Midbrain (tissue), 1 donor: ENCODE measurements at regions not wholly inside any gene's neighbourhood (a gene's known extent, or its start where the extent isn't known, plus 50 kb on each side); places are given as distances from the start of the nearest gene placed in this dataset.

ENCODE experiments used
- DNase-seq: peaks from one replicate; lab custom pipeline; 2025; lab: John Stamatoyannopoulos, UW

DNA sequence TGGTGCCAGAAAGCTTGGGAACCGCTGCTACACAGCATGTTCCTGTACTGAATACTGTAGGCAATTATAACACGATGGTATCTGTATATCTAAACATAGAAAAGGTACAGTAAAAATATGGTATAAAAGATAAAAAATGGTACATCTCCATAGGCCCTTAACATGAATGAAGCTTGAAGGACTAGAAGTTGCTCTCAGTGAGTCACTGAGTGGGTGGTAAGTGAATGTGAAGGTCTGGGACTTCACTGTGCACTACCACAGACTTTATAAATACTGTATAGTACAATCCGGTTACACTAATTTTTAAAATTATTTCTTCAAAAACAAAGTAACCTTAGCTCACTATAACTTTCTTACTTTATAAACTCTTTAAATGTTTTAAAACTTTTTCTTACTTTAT is 819.9 kb upstream of the GRAMD2B start:
- DNase-seq = no peak

- no peak for DNase-seq
These were observed 819.1 kb upstream of the GRAMD2B start for GRCh38 chr5:125604104-125604503.

GRCh38 chr5:125607018-125607417 is 816.2 kb upstream of the GRAMD2B start:
- no peak for DNase-seq

DNA sequence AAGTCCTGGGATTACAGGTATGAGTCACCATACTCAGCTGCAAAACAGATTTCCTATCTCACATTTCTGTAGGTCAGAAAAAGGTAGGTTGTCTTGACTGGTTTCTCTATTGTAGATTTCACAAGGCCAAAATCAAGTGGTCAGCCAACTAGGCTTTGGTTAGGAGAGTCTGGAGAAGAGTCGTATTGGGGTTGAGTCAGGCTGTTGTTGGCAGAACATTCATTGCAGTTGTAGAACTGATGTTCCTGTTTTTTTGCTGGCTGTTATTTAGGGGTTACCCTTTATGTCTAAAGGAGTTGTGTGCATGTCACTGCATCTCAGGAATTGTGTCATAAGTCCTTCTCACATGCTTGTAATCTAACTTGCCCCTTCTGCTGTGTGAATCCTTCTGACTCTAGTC is 814.2 kb upstream of the GRAMD2B start:
- DNase-seq = no peak

- DNase-seq = no peak
These were observed 812.3 kb upstream of the GRAMD2B start for GRCh38 chr5:125610892-125611291.

DNA sequence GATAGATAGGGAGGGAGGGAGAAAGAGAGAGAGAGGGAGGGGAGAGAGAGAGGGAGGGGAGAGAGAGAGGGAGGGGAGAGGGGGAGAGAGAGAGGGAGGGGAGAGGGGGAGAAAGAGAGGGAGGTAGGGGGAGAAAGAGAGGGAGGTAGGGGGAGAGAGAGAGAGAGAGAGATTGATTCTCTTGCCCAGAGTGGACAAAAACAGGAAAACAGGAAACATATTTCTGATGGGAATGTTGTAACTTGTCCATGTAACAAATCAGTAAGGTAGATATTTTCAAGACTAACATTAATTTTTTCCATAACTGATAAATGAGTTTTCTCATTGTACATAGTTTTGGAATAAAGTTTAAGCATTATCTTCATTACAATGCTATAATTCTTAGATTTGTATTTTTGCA is 811.7 kb upstream of the GRAMD2B start:
- no peak for DNase-seq

- DNase-seq = no peak
These were observed 811.0 kb upstream of the GRAMD2B start for GRCh38 chr5:125612181-125612721.

DNA sequence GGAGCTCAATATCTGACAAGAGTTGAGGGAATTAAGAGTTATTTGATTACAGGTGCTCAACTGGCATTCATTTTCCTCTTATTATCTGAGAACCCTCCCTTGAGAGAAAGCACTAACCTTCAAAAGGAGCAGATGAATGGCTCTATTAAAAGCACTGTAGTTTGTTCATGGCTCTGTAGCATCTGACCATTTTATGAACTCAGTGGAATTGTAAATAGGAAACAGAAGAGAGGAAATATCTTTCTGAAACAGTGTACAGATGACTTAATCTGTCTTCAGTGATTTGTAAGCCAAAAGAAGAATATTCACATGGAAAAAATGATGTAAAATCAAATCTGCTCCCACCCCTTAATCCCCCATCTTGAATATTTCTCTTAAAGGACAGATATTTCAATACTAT is 810.4 kb upstream of the GRAMD2B start:
- no peak for DNase-seq

- no peak for DNase-seq
These were observed 793.0 kb upstream of the GRAMD2B start for GRCh38 chr5:125630237-125630636.

GRCh38 chr5:125633523-125633922 is 789.7 kb upstream of the GRAMD2B start:
- no peak for DNase-seq

DNA sequence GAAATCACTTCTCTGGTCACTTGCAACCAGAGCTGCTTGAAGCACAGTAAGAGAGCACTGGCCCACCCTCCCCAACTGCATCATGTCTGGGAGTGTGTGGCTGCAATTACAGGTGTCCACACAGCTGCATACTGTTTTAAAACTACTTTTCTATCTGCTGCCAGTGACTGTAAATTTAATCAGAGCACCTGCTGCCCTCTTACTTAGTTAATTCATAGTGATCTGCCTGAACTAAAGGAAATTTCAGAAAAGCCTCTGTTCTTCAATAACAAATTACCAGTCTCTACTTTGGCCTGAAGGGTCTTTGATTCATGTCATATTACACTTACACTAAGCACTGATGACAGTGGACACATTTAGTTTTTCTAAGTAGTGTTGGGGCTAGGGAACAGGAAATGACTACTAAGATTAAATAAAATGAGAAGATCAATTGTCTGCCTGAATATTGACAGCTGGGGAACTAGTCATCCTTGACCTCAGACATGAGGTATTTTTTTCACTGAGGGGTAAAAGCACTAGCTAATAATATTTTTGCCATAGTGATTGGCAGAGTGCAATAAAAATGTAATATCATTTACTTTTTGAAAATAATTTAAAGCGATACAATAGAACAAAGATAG is 788.9 kb upstream of the GRAMD2B start:
- DNase-seq = no peak

GRCh38 chr5:125639858-125640257 is 783.4 kb upstream of the GRAMD2B start:
- no peak for DNase-seq

GRCh38 chr5:125652761-125653160 is 770.4 kb upstream of the GRAMD2B start:
- no peak for DNase-seq

DNA sequence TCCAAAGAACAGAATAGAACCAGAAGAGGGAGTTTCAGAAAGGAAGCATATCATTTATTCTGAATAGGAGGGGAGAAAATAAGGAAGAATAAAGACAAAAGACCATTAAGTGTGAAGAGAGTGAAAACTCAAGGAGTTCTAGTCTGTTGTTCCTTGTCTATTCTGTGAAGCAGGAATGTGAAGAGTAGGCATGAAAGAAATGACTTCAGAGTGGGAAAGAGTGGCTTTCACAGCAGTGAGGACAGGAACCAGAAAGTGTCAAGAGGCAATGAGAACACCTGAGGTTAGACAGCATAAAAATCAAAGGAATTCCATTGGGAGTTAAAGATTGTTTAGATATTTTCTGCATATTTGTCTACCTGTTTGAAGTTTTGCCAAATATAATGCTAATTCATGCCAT is 768.8 kb upstream of the GRAMD2B start:
- DNase-seq = no peak

DNA sequence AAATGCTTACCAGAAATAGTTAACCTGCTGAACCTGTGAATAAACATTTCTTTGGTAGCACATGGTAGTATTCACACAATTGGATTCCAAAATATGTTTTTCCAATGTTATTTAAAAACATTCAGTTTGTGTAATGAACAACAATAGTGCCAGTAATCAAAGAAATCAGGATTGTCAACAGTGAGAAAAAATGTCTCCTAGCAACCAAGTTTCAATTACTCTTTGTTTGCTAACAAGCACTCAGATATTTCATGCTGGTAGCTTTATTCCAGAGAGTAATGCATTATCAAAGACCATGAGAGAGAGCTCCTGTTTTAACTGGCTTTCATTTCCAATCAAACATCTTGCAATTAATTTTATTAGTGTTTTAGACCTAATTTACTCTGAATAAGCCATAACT is 768.1 kb upstream of the GRAMD2B start:
- DNase-seq = peak; percentile 51

- DNase-seq = no peak
These were observed 765.3 kb upstream of the GRAMD2B start for GRCh38 chr5:125657936-125658335.

DNA sequence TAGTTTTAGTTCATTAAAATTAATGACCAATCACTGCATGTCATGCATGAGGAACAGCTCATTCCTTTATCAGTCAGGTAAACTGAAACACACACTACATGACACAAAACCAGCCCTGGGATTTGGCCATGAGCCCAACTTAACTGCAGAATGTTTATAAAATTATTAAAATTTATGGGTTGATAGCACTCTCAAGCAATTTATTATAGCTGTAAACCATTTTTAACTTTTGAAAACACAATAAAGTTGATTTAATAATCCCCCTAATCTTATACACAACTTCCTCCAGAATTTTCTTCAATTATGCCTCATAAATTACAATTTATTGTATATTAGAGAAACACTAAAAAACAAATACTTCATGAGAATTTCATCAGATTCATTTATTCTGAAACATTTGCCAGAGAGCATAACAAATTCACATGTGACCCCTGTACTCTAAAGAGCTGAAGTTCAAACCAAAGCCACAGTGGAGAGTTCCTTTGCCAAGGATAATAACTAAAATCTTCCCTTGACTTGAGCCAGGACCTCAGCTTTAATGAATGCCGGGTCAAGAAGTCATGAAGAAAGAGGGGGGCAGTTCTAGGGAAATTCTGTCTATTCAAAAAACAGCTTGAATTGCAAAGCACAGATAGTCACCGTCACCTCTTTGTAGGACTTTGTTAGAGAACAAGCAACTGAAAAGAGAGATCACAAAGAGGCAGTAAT is 763.7 kb upstream of the GRAMD2B start:
- DNase-seq = no peak

DNA sequence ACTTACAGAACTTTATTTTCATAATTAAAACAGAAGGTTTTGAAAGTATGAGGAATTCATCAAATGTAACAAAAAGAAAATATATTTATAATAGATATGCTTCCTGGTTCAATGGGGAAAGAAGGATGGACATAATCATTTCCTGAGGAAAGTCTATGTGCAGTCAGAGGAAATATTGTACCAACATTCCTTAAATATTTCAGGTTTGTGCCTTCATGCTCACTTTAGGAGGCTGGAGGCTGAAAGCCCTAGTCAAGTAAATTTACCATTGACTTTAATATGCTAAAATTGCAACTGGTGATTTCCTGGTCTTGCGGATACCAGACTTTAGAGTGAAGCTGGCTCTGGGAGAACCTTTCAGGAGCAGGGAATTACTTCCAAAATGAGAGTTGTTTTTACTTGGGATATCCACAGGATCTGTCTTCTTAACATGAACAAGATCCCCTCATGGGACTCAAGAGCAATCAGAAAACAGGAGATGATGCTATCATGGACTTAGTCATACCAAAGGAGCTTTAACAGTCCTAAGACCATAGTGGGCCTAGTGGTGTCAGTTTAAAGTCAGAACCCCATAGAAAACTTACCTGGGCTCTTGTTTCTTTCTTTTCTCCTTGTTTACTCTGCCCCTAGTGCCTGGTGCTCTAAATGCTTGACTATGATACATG is 762.8 kb upstream of the GRAMD2B start:
- no peak for DNase-seq

GRCh38 chr5:125661584-125661983 is 761.6 kb upstream of the GRAMD2B start:
- no peak for DNase-seq

GRCh38 chr5:125668884-125669283 is 754.3 kb upstream of the GRAMD2B start:
- no peak for DNase-seq

DNA sequence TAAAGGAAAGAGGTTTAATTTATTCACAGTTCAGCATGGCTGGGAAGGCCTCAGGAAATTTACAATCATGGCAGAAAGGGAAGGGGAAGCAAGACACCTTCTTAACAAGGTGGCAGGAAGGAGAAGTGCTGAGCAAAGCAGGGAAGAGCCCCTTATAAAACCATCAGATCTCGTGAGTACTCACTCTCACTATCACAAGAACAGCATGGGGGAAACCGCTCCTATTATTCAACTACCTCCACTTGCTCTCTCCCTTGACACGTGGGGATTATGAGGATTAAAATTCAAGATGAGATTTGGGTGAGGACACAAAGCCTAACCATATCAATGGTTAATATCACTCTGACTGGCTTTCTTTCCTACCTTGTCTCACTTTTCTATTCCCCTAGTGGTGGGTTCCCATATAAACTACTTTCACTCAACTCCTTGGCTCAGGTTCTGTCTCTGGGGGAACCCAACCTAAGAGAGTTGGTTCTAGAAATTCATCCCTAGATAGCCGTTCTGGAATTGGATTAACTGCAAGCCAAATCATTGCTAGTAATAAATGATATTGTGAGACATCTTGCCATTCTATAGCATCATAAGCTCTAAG is 749.8 kb upstream of the GRAMD2B start:
- no peak for DNase-seq

GRCh38 chr5:125679522-125679921 is 743.7 kb upstream of the GRAMD2B start:
- no peak for DNase-seq

GRCh38 chr5:125683669-125684068 is 739.5 kb upstream of the GRAMD2B start:
- DNase-seq = no peak
